Stimulated activated memory B cell treated with anti-CD40 and anti-IgM and Interleukin-4, amounts not matched to agents 10 μg/mL and 1 μg/mL and 100 μg/mL, for 72 hours (primary cell): ENCODE measurements at regions not wholly inside any gene's neighbourhood (a gene's known extent, or its start where the extent isn't known, plus 50 kb on each side); places are given as distances from the start of the nearest gene placed in this dataset.

Experiments used
- ATAC-seq: fragments of 150-1000 bp; cut with Tn5 transposase; 2 replicates; pipeline ENCODE4 v1.10.0; 2021
- H3K27ac Mint-ChIP-seq: one replicate; pipeline ENCODE4 v1.8.0; 2022; ENCODE audit warnings: mild to moderate bottlenecking, mixed read lengths
- H3K27me3 Mint-ChIP-seq: one replicate; pipeline ENCODE4 v1.8.0; 2022; ENCODE audit warnings: mixed read lengths
- H3K36me3 Mint-ChIP-seq: one replicate; pipeline ENCODE4 v1.8.0; 2022; ENCODE audit warnings: mixed read lengths
- H3K4me1 Mint-ChIP-seq: one replicate; pipeline ENCODE4 v1.8.0; 2022; ENCODE audit warnings: mixed read lengths
- H3K4me3 Mint-ChIP-seq: one replicate; pipeline ENCODE4 v1.8.0; 2022; ENCODE audit warnings: mild to moderate bottlenecking, moderate library complexity, mixed read lengths
- H3K9me3 Mint-ChIP-seq: one replicate; pipeline ENCODE4 v1.8.0; 2022; ENCODE audit warnings: mixed read lengths

- no peak for ATAC-seq
- H3K4me3 Mint-ChIP-seq = no peak overlapping the region
- peaks cover 2% of the 10 kb centered on the region for H3K9me3 Mint-ChIP-seq
- no peaks in the 10 kb centered on the region for H3K36me3 Mint-ChIP-seq
- H3K27ac Mint-ChIP-seq = no peak overlapping the region
- peaks cover 5% of the 10 kb centered on the region for H3K27me3 Mint-ChIP-seq
- no peaks in the 10 kb centered on the region for H3K4me1 Mint-ChIP-seq
Observed at GRCh38 chr2:172348555-172349288, 78.7 kb upstream of the ITGA6 start.

GRCh38 chr2:172350839-172351479 is 76.4 kb upstream of the ITGA6 start:
- no peak overlapping the region for H3K27ac Mint-ChIP-seq
- no peaks in the 10 kb centered on the region for H3K36me3 Mint-ChIP-seq
- no peak overlapping the region for H3K4me3 Mint-ChIP-seq
- no peak for ATAC-seq
- H3K4me1 Mint-ChIP-seq = no peaks in the 10 kb centered on the region
- H3K27me3 Mint-ChIP-seq = no peaks in the 10 kb centered on the region
- no peaks in the 10 kb centered on the region for H3K9me3 Mint-ChIP-seq

- no peak overlapping the region for H3K27ac Mint-ChIP-seq
- H3K9me3 Mint-ChIP-seq = no peaks in the 10 kb centered on the region
Observed at GRCh38 chr2:172351586-172351985, 75.8 kb upstream of the ITGA6 start.

GRCh38 chr2:172354347-172354746 is 73.0 kb upstream of the ITGA6 start:
- H3K4me3 Mint-ChIP-seq = no peak overlapping the region
- H3K4me1 Mint-ChIP-seq = no peaks in the 10 kb centered on the region
- ATAC-seq = no peak
- H3K36me3 Mint-ChIP-seq = no peaks in the 10 kb centered on the region
- peaks cover 20% of the 10 kb centered on the region for H3K27me3 Mint-ChIP-seq
- H3K27ac Mint-ChIP-seq = no peak overlapping the region
- no peaks in the 10 kb centered on the region for H3K9me3 Mint-ChIP-seq

More at GRCh38 chr2:172351586-172351985, 75.8 kb upstream of the ITGA6 start:
- peaks cover 1% of the 10 kb centered on the region for H3K27me3 Mint-ChIP-seq
- H3K36me3 Mint-ChIP-seq = no peaks in the 10 kb centered on the region
- ATAC-seq = no peak
- H3K4me3 Mint-ChIP-seq = no peak overlapping the region
- H3K4me1 Mint-ChIP-seq = no peaks in the 10 kb centered on the region

GRCh38 chr2:172357442-172357841 is 69.9 kb upstream of the ITGA6 start:
- Mint-ChIP-seq H3K27ac (no peak overlapping the region), H3K9me3 (no peaks in the 10 kb centered on the region), H3K4me3 (no peak overlapping the region), H3K36me3 (no peaks in the 10 kb centered on the region), H3K4me1 (no peaks in the 10 kb centered on the region), H3K27me3 (peaks cover 36% of the 10 kb centered on the region)
- ATAC-seq = peak; percentile 4

GRCh38 chr2:172358691-172359556 is 68.5 kb upstream of the ITGA6 start:
- Mint-ChIP-seq H3K4me1 (no peaks in the 10 kb centered on the region), H3K4me3 (no peak overlapping the region), H3K27ac (no peak overlapping the region), H3K27me3 (peaks cover 36% of the 10 kb centered on the region), H3K9me3 (no peaks in the 10 kb centered on the region), H3K36me3 (no peaks in the 10 kb centered on the region)
- no peak for ATAC-seq

- Mint-ChIP-seq H3K9me3 (no peaks in the 10 kb centered on the region), H3K4me3 (no peak overlapping the region), H3K27me3 (peaks cover 36% of the 10 kb centered on the region), H3K36me3 (no peaks in the 10 kb centered on the region), H3K27ac (no peak overlapping the region), H3K4me1 (no peaks in the 10 kb centered on the region)
- ATAC-seq = no peak
Observed at GRCh38 chr2:172361360-172361759, 66.0 kb upstream of the ITGA6 start.

- no peak for ATAC-seq
- Mint-ChIP-seq H3K4me1 (no peaks in the 10 kb centered on the region), H3K27ac (no peak overlapping the region), H3K27me3 (peaks cover 32% of the 10 kb centered on the region), H3K9me3 (no peaks in the 10 kb centered on the region), H3K4me3 (no peak overlapping the region), H3K36me3 (no peaks in the 10 kb centered on the region)
Observed at GRCh38 chr2:172361840-172362239, 65.5 kb upstream of the ITGA6 start.

GRCh38 chr2:172364261-172364660 is 63.1 kb upstream of the ITGA6 start:
- Mint-ChIP-seq H3K4me3 (no peak overlapping the region), H3K27me3 (peaks cover 17% of the 10 kb centered on the region)

GRCh38 chr2:172366596-172367150 is 60.7 kb upstream of the ITGA6 start:
- no peak overlapping the region for H3K27ac Mint-ChIP-seq
- H3K9me3 Mint-ChIP-seq = peaks cover 10% of the 10 kb centered on the region
- H3K4me1 Mint-ChIP-seq = no peaks in the 10 kb centered on the region

More at GRCh38 chr2:172364261-172364660, 63.1 kb upstream of the ITGA6 start:
- no peak for ATAC-seq
- peaks cover 10% of the 10 kb centered on the region for H3K9me3 Mint-ChIP-seq
- no peaks in the 10 kb centered on the region for H3K4me1 Mint-ChIP-seq
- H3K36me3 Mint-ChIP-seq = no peaks in the 10 kb centered on the region
- no peak overlapping the region for H3K27ac Mint-ChIP-seq

GRCh38 chr2:172370821-172371455 is 56.4 kb upstream of the ITGA6 start:
- H3K36me3 Mint-ChIP-seq = no peaks in the 10 kb centered on the region
- no peak overlapping the region for H3K4me3 Mint-ChIP-seq
- H3K4me1 Mint-ChIP-seq = no peaks in the 10 kb centered on the region
- peaks cover 10% of the 10 kb centered on the region for H3K9me3 Mint-ChIP-seq
- no peak for ATAC-seq
- H3K27ac Mint-ChIP-seq = no peak overlapping the region
- peaks cover 23% of the 10 kb centered on the region for H3K27me3 Mint-ChIP-seq

More at GRCh38 chr2:172366596-172367150, 60.7 kb upstream of the ITGA6 start:
- Mint-ChIP-seq H3K36me3 (no peaks in the 10 kb centered on the region), H3K4me3 (no peak overlapping the region), H3K27me3 (peaks cover 7% of the 10 kb centered on the region)
- no peak for ATAC-seq

- H3K27ac Mint-ChIP-seq = no peak overlapping the region
- ATAC-seq = no peak
- no peaks in the 10 kb centered on the region for H3K36me3 Mint-ChIP-seq
- H3K9me3 Mint-ChIP-seq = peaks cover 10% of the 10 kb centered on the region
- H3K27me3 Mint-ChIP-seq = peaks cover 25% of the 10 kb centered on the region
- H3K4me1 Mint-ChIP-seq = peaks cover 8% of the 10 kb centered on the region
- no peak overlapping the region for H3K4me3 Mint-ChIP-seq
Observed at GRCh38 chr2:172372436-172372835, 55.0 kb upstream of the ITGA6 start.

- no peak for ATAC-seq
- Mint-ChIP-seq H3K36me3 (no peaks in the 10 kb centered on the region), H3K27ac (no peak overlapping the region), H3K4me3 (no peak overlapping the region), H3K4me1 (peaks cover 11% of the 10 kb centered on the region), H3K27me3 (peaks cover 25% of the 10 kb centered on the region), H3K9me3 (peaks cover 9% of the 10 kb centered on the region)
Observed at GRCh38 chr2:172373076-172373475, 54.3 kb upstream of the ITGA6 start.

GRCh38 chr2:172373766-172374165 is 53.6 kb upstream of the ITGA6 start:
- H3K27me3 Mint-ChIP-seq = peaks cover 25% of the 10 kb centered on the region
- peaks cover 11% of the 10 kb centered on the region for H3K4me1 Mint-ChIP-seq

More at GRCh38 chr2:172373766-172374165, 53.6 kb upstream of the ITGA6 start:
- H3K36me3 Mint-ChIP-seq = no peaks in the 10 kb centered on the region
- no peak overlapping the region for H3K4me3 Mint-ChIP-seq
- no peak overlapping the region for H3K27ac Mint-ChIP-seq
- ATAC-seq = no peak
- peaks cover 4% of the 10 kb centered on the region for H3K9me3 Mint-ChIP-seq
